ENCODE measurements at regions not wholly inside any gene's neighbourhood (a gene's known extent, or its start where the extent isn't known, plus 50 kb on each side); places are given as distances from the start of the nearest gene placed in this dataset.
"Not testable (repeated sequence)": the region's sequence is repeated elsewhere in the genome, so short reads cannot be mapped to it uniquely, and the experiment has no call there.

DNA sequence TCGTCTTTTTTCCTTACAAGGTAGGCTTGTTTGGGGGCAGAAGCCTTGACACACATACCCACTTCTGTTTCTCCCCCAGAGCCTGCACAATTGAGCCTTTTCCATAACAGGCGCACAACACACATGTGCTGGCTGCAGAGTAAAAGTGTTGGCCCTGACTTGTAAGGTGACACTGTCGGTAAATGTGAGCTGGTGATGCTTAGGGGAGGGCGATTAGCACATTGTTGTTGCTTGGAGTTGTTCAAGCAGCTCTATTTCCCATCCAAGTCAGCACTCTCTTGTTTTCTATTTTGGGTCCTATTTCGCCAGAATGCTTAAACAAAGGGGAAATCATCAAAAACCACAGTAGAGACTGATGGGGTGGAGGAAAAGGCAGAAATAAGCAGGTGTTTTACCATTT lies 51.9 kb upstream of the PTPRJ start:
- Histone ChIP-seq H3K27ac (ENCODE audit: low read depth, low read length, poor library complexity, severe bottlenecking) (no peak overlapping the region), H3K9me3 (ENCODE audit: low read depth, low read length, poor library complexity, severe bottlenecking) (no peaks in the 10 kb centered on the region), H3K27me3 (replicated peaks; ENCODE audit: insufficient read depth, low read depth, low read length, poor library complexity) (no peaks in the 10 kb centered on the region), H3K4me1 (ENCODE audit: insufficient read depth, low read length, poor library complexity, severe bottlenecking) (no peaks in the 10 kb centered on the region), H3K4me3 (ENCODE audit: low read depth, low read length, poor library complexity, severe bottlenecking) (no peak overlapping the region), H3K36me3 (ENCODE audit: insufficient read depth, low read length, poor library complexity, severe bottlenecking) (no peaks in the 10 kb centered on the region)
- intact Hi-C loops (cut with micrococcal nuclease; ENCODE audit: unreplicated experiment): no loop called here
- POLR2A ChIA-PET (ENCODE audit: low non-redundant PET): no interaction called here
- TF ChIP-seq, protein P1, sequence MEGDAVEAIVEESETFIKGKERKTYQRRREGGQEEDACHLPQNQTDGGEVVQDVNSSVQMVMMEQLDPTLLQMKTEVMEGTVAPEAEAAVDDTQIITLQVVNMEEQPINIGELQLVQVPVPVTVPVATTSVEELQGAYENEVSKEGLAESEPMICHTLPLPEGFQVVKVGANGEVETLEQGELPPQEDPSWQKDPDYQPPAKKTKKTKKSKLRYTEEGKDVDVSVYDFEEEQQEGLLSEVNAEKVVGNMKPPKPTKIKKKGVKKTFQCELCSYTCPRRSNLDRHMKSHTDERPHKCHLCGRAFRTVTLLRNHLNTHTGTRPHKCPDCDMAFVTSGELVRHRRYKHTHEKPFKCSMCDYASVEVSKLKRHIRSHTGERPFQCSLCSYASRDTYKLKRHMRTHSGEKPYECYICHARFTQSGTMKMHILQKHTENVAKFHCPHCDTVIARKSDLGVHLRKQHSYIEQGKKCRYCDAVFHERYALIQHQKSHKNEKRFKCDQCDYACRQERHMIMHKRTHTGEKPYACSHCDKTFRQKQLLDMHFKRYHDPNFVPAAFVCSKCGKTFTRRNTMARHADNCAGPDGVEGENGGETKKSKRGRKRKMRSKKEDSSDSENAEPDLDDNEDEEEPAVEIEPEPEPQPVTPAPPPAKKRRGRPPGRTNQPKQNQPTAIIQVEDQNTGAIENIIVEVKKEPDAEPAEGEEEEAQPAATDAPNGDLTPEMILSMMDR (conservative IDR thresholded peaks at IDR 0.05; ENCODE audit: low read depth, low read length): no peak
- no peak for TF ChIP-seq EZH2 (IDR thresholded peaks at IDR 0.05; ENCODE audit: borderline replicate concordance, low read depth, low read length, poor library complexity, severe bottlenecking)
- no TSS peak for BruUV-seq (replicated peaks)
- DNase-seq (ENCODE audit: low spot score): no peak
- CTCF ChIA-PET: no interaction called here

DNA sequence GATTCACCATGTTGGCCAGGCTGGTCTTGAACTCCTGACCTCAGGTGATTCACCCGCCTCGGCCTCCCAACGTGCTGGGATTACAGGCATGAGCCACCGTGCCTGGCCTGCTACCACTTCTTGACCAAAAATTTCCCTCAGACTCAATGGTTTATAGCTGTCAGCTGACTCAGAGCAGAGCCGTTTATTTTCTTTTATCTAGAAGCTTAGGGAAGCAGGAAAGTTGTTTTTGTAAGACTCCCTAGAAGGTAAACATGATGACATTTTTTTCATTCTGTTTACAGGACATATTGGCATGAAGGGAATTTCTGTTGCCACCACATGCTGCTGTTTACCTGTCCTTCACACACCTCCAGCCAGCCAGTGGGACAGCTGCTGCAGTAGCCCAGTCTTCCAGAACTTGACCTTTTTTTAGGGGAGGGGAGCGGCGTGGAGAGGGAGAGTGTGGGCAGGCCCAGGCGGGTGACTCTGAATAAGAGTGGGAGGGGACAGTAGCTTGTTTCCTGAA lies 56.1 kb upstream of the PTPRJ start:
- H3K9me3 ChIP-seq (ENCODE audit: low read depth, low read length, poor library complexity, severe bottlenecking): no peaks in the 10 kb centered on the region
- intact Hi-C loops (cut with micrococcal nuclease; ENCODE audit: unreplicated experiment): no loop called here
- no peaks in the 10 kb centered on the region for H3K4me1 ChIP-seq (ENCODE audit: insufficient read depth, low read length, poor library complexity, severe bottlenecking)
- no peak for TF ChIP-seq EZH2 (IDR thresholded peaks at IDR 0.05; ENCODE audit: borderline replicate concordance, low read depth, low read length, poor library complexity, severe bottlenecking)
- TF ChIP-seq, protein P1 (conservative IDR thresholded peaks at IDR 0.05; ENCODE audit: low read depth, low read length): no peak
- no TSS peak for BruUV-seq (replicated peaks)
- ChIA-PET POLR2A (ENCODE audit: low non-redundant PET) (no interaction called here), CTCF (no interaction called here)
- no peaks in the 10 kb centered on the region for H3K27me3 ChIP-seq (replicated peaks; ENCODE audit: insufficient read depth, low read depth, low read length, poor library complexity)
- no peak overlapping the region for H3K4me3 ChIP-seq (ENCODE audit: low read depth, low read length, poor library complexity, severe bottlenecking)
- DNase-seq (ENCODE audit: low spot score): no peak
- H3K36me3 ChIP-seq (ENCODE audit: insufficient read depth, low read length, poor library complexity, severe bottlenecking): no peaks in the 10 kb centered on the region
- no peak overlapping the region for H3K27ac ChIP-seq (ENCODE audit: low read depth, low read length, poor library complexity, severe bottlenecking)

DNA sequence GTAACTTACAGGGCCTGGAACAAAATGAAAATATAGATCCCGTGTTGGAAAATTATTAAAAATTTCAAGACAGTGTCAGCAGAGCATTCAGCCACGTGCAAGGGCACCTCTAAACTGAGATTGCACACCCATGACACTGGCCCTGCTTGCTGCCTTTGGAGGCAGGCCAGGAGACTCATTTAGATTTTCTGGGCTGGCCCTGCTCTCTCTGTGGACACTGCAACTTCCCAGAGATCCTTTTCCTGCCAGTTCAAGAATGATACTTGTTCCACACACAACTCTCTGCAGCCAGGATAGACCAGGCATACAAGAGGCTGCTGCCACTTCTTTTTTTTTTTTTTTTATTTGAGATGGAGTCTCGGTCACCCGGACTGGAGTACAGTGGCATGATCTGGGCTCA lies 56.7 kb upstream of the PTPRJ start:
- ChIA-PET POLR2A (ENCODE audit: low non-redundant PET) (interaction anchor here (0.6 kb wide), 1 partner anchor 342 kb away, joined by 3 read pairs; no protein-coding TSS in a partner anchor), CTCF (no interaction called here)
- Histone ChIP-seq H3K9me3 (ENCODE audit: low read depth, low read length, poor library complexity, severe bottlenecking) (no peaks in the 10 kb centered on the region), H3K4me3 (ENCODE audit: low read depth, low read length, poor library complexity, severe bottlenecking) (no peak overlapping the region), H3K27me3 (replicated peaks; ENCODE audit: insufficient read depth, low read depth, low read length, poor library complexity) (no peaks in the 10 kb centered on the region), H3K4me1 (ENCODE audit: insufficient read depth, low read length, poor library complexity, severe bottlenecking) (no peaks in the 10 kb centered on the region), H3K36me3 (ENCODE audit: insufficient read depth, low read length, poor library complexity, severe bottlenecking) (no peaks in the 10 kb centered on the region), H3K27ac (ENCODE audit: low read depth, low read length, poor library complexity, severe bottlenecking) (no peak overlapping the region)
- DNase-seq (ENCODE audit: low spot score): no peak
- BruUV-seq (replicated peaks): no TSS peak
- intact Hi-C loops (cut with micrococcal nuclease; ENCODE audit: unreplicated experiment): no loop called here
- no peak for TF ChIP-seq EZH2 (IDR thresholded peaks at IDR 0.05; ENCODE audit: borderline replicate concordance, low read depth, low read length, poor library complexity, severe bottlenecking)
- TF ChIP-seq, protein P1 (conservative IDR thresholded peaks at IDR 0.05; ENCODE audit: low read depth, low read length): no peak

DNA sequence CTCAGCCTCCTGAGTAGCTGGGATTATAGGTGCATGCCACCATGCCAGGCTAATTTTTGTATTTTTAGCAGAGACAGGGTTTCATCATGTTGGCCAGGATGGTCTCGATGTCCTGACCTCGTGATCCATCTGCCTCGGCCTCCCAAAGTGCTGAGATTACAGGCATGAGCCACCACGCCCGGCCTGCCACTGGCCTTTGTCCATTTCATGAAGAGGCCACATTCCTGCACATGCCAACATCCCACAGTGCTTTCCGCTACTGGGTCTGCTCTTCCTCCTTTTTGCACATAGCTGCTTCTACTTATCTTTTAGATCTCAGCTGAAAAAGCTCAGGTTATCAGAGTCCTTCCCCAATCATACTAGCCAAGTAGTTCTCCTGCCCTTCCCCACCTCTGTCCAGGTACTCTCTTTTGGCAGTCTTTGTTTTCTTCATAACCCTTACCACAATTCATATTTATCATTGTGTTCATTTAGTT lies 59.2 kb upstream of the PTPRJ start:
- H3K4me3 ChIP-seq (ENCODE audit: low read depth, low read length, poor library complexity, severe bottlenecking); DNase-seq (ENCODE audit: low spot score); BruUV-seq (replicated peaks); H3K9me3 ChIP-seq (ENCODE audit: low read depth, low read length, poor library complexity, severe bottlenecking); intact Hi-C loops (cut with micrococcal nuclease; ENCODE audit: unreplicated experiment); H3K36me3 ChIP-seq (ENCODE audit: insufficient read depth, low read length, poor library complexity, severe bottlenecking); H3K27ac ChIP-seq (ENCODE audit: low read depth, low read length, poor library complexity, severe bottlenecking); H3K4me1 ChIP-seq (ENCODE audit: insufficient read depth, low read length, poor library complexity, severe bottlenecking); H3K27me3 ChIP-seq (replicated peaks; ENCODE audit: insufficient read depth, low read depth, low read length, poor library complexity): not testable (repeated sequence)
- ChIA-PET CTCF (interaction anchor here (0.6 kb wide), 1 partner anchor 467 kb away, joined by 4 read pairs; no protein-coding TSS in a partner anchor), POLR2A (ENCODE audit: low non-redundant PET) (interaction anchor here (0.6 kb wide), 1 partner anchor 17 kb away, joined by 5 read pairs; no protein-coding TSS in a partner anchor)
